HEK293T (cell line): ENCODE measurements at regions not wholly inside any gene's neighbourhood (a gene's known extent, or its start where the extent isn't known, plus 50 kb on each side); places are given as distances from the start of the nearest gene placed in this dataset.

Experiments
- ARNT ChIP-seq: fragments of 450-650 bp; IDR thresholded peaks from 2 replicates; pipeline ENCODE4 v1.6.1; 2017; ENCODE audit warnings: mild to moderate bottlenecking
- BHLHE40 ChIP-seq: fragments of 450-650 bp; IDR thresholded peaks from 2 replicates; pipeline ENCODE4 v1.6.1; 2016; ENCODE audit warnings: mild to moderate bottlenecking, moderate library complexity, borderline replicate concordance
- FOXA1 ChIP-seq: fragments of 450-650 bp; IDR thresholded peaks from 2 replicates; pipeline ENCODE4 v1.6.1; 2016; ENCODE audit warnings: mild to moderate bottlenecking
- FOXM1 ChIP-seq: fragments of 450-650 bp; IDR thresholded peaks from 2 replicates; pipeline ENCODE4 v1.6.1; 2017; ENCODE audit warnings: mild to moderate bottlenecking, borderline replicate concordance
- SP1 ChIP-seq: fragments of 450-650 bp; IDR thresholded peaks from 2 replicates; pipeline ENCODE4 v1.6.1; 2017
- TARDBP ChIP-seq: fragments of 450-650 bp; IDR thresholded peaks from 2 replicates; pipeline ENCODE4 v1.6.1; 2016

GRCh38 chr4:164616961-164617360 is 137.0 kb upstream of the SMIM31 start:
- TF ChIP-seq ARNT: no peak
- TF ChIP-seq TARDBP: no peak
- no peak for TF ChIP-seq BHLHE40
- no peak for TF ChIP-seq FOXA1
- TF ChIP-seq FOXM1: no peak
- TF ChIP-seq SP1: no peak
